ENCODE measurements at regions not wholly inside any gene's neighbourhood (a gene's known extent, or its start where the extent isn't known, plus 50 kb on each side); places are given as distances from the start of the nearest gene placed in this dataset.

- no peak for DNase-seq (ENCODE audit: extremely low spot score, insufficient read length, low read depth)
- FAIRE-seq, result no peak
These were observed 750.2 kb downstream of the HDGFL1 start for GRCh38 chr6:23319582-23319981.

GRCh38 chr6:23320471-23321015 is 751.2 kb downstream of the HDGFL1 start:
- DNase-seq (ENCODE audit: extremely low spot score, insufficient read length, low read depth) (no peak), FAIRE-seq (no peak)

- DNase-seq (ENCODE audit: extremely low spot score, insufficient read length, low read depth), result no peak
- no peak for FAIRE-seq
These were observed 754.5 kb downstream of the HDGFL1 start for GRCh38 chr6:23323897-23324296.

GRCh38 chr6:23325065-23325464 is 755.7 kb downstream of the HDGFL1 start:
- FAIRE-seq (no peak), DNase-seq (ENCODE audit: extremely low spot score, insufficient read length, low read depth) (no peak)

GRCh38 chr6:23327621-23328020 is 758.3 kb downstream of the HDGFL1 start:
- FAIRE-seq (no peak), DNase-seq (ENCODE audit: extremely low spot score, insufficient read length, low read depth) (no peak)

DNA sequence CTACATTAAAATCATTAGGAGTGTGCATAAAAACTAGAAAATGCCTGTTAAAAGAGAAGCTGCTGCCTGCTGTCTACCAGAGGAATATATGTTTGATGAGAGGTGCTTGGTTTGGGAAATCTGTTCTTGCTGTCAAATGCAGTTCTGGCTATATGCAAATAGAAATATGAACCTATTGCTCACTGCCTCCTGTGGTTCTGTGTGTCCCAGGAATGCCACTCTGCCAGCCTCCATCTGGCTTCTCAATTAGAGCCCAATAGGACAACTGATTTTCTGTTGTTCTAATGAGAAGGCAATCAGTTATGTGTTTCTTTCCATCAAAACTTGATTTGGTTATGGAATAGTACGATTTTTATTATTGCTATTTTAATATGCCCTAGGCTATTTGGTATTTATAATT is 759.7 kb downstream of the HDGFL1 start:
- FAIRE-seq (no peak), DNase-seq (ENCODE audit: extremely low spot score, insufficient read length, low read depth) (no peak)

GRCh38 chr6:23330632-23331031 is 761.3 kb downstream of the HDGFL1 start:
- no peak for DNase-seq (ENCODE audit: extremely low spot score, insufficient read length, low read depth)

GRCh38 chr6:23334360-23334759 is 765.0 kb downstream of the HDGFL1 start:
- no peak for FAIRE-seq
- DNase-seq (ENCODE audit: extremely low spot score, insufficient read length, low read depth), result no peak

More at GRCh38 chr6:23330632-23331031, 761.3 kb downstream of the HDGFL1 start:
- no peak for FAIRE-seq

GRCh38 chr6:23335894-23336293 is 766.5 kb downstream of the HDGFL1 start:
- FAIRE-seq, result no peak

GRCh38 chr6:23339268-23339667 is 769.9 kb downstream of the HDGFL1 start:
- DNase-seq (ENCODE audit: extremely low spot score, insufficient read length, low read depth) (no peak), FAIRE-seq (no peak)

More at GRCh38 chr6:23335894-23336293, 766.5 kb downstream of the HDGFL1 start:
- DNase-seq (ENCODE audit: extremely low spot score, insufficient read length, low read depth), result no peak

GRCh38 chr6:23340271-23340670 is 770.9 kb downstream of the HDGFL1 start:
- FAIRE-seq, result no peak
- DNase-seq (ENCODE audit: extremely low spot score, insufficient read length, low read depth), result no peak

- FAIRE-seq (no peak), DNase-seq (ENCODE audit: extremely low spot score, insufficient read length, low read depth) (no peak)
These were observed 774.4 kb downstream of the HDGFL1 start for GRCh38 chr6:23343610-23344306.

- FAIRE-seq (no peak), DNase-seq (ENCODE audit: extremely low spot score, insufficient read length, low read depth) (no peak)
These were observed 777.8 kb upstream of the NRSN1 start for GRCh38 chr6:23348185-23348584.

GRCh38 chr6:23349521-23350147 is 776.4 kb upstream of the NRSN1 start:
- FAIRE-seq (no peak), DNase-seq (ENCODE audit: extremely low spot score, insufficient read length, low read depth) (no peak)

DNA sequence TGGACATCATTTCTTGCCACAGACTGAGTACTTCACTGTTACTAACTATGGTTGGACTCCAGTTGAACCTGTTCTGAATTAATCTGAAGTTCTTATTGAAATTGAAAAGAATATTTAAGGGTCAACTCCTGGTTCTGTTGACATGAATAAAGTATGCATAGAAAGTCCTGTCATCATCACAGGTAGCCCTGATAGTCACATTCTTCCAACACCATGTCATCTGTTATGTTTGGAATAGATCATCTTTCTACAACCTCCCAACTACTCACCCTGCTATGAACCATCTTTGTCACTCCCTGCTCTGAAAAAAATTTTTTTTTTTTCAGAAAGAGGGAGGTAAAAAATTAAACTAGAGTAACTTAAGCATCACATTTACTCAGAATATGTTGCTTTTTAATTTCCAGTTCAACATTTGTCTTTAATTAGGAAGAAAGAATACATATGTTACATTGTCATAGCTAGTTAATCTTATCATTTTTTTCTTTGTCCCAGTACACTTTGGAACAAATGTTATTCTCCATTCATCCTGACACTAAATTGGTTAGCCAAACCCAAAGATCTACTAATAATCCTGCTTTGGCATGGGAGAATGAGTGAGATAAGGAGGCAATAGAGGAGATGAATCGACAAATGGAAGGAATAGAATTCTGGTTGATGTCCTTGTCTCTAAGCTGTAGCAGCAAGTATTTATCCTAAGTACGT is 775.1 kb upstream of the NRSN1 start:
- DNase-seq (ENCODE audit: extremely low spot score, insufficient read length, low read depth) (no peak), FAIRE-seq (no peak)

DNA sequence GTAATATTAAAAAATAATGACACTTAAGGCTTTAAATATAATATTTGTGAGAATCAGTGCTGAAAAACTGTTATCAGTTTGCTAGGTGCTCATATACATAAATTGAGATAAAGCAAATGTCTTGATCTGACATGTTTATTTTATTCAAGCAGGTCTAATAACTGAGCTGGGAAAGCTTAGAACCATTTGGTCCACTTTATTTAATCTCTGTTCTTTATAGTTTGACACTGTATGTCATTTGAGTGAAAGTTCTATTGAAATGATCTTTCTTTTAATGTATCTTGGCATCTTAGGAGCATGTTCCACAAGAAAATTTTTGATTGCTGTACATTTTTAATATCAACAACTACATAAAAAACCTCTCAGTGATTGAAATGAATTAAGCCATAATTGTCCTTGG is 772.0 kb upstream of the NRSN1 start:
- FAIRE-seq, result no peak
- DNase-seq (ENCODE audit: extremely low spot score, insufficient read length, low read depth), result no peak

DNA sequence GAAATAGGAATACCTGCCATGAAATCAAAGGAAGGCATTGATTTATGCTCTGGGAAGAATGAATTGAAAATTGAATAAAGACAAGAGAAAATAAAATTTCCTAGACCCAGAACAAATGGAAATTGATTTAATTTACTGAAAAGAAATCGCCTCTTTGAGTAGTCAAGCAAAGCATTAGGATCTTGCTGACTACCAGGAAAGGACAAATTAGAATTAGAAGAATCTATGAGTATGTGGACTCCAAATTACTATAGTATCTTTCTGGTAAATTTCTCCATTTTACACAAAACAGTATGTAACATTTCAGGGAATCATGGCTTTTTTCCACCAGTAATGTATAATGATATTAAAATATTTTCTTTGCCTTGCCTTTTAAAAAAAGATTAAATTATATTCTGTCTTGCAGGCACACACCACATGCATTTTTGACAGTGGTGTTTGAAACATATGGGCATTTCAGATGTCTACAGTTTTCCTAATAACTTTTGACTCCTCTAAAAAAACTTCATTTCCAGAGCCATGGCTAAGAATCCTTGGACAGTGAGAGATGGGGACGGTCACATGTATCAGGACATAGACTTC is 768.7 kb upstream of the NRSN1 start:
- no peak for DNase-seq (ENCODE audit: extremely low spot score, insufficient read length, low read depth)
- FAIRE-seq, result no peak

GRCh38 chr6:23365732-23366131 is 760.3 kb upstream of the NRSN1 start:
- DNase-seq (ENCODE audit: extremely low spot score, insufficient read length, low read depth) (no peak), FAIRE-seq (no peak)

GRCh38 chr6:23367311-23367710 is 758.7 kb upstream of the NRSN1 start:
- FAIRE-seq (no peak), DNase-seq (ENCODE audit: extremely low spot score, insufficient read length, low read depth) (no peak)

DNA sequence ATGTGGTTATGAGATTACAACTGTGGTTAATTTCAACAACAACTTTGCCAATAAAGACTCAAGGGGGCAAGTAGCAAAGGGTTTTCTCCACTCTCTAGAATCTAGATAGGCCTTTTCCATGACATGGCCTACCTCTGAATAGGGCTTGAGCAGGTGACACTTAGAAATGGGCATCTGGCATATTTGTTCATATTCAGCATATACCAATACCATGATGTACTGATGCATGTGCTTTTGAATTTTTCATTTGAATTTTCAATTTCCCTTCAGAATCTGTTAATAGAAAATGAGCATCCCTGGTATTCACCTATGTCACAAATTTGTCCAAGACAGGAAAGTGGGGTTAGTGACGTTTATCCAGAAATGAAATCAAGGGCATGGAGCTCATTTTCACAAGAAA is 757.5 kb upstream of the NRSN1 start:
- FAIRE-seq, result no peak
- DNase-seq (ENCODE audit: extremely low spot score, insufficient read length, low read depth), result no peak

DNA sequence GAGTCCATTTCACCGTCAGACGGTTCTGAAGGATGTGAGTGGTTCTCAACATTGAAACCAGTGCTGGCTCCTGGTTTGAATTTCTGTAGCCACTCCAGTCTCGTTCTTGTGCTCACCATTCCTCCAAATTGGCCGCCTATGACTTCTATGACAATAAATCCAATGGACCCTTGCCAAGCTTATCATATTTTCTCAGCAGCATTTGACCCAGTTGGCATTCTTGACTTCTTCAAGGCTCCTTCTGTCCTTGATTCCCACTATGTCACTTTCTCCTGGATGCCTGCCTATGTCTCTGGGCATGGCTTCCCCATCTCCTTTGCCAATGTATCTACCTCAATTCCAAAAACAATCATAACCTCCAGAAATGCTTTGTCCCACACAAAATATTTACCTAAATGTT is 756.0 kb upstream of the NRSN1 start:
- DNase-seq (ENCODE audit: extremely low spot score, insufficient read length, low read depth) (no peak), FAIRE-seq (no peak)
